Kidney tubule cell (primary cell): ENCODE measurements at regions not wholly inside any gene's neighbourhood (a gene's known extent, or its start where the extent isn't known, plus 50 kb on each side); places are given as distances from the start of the nearest gene placed in this dataset.

Experiments
- DNase-seq: peaks from one replicate; pipeline ENCODE4 v3.0.0-alpha.2; 2018; ENCODE audit warnings: low spot score

DNA sequence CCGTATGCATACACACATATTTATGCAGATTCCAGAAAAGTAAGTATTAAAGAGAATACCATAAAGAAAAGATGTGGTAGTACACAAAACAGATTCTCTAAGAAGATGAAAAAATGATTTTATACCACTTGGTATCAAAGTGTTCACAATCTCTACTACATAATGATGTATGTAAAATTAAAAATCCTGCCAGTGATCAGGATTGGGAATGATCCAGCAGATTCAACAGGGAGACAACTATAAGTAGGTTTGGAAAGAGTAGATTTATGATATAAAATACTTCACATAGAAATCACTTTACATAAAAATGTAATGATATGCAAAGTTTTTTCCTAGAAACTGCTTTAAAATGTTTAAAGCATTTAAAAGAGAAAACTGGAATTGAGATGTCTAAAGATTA, 447.0 kb downstream of the CNTNAP4 start:
- no peak for DNase-seq

DNA sequence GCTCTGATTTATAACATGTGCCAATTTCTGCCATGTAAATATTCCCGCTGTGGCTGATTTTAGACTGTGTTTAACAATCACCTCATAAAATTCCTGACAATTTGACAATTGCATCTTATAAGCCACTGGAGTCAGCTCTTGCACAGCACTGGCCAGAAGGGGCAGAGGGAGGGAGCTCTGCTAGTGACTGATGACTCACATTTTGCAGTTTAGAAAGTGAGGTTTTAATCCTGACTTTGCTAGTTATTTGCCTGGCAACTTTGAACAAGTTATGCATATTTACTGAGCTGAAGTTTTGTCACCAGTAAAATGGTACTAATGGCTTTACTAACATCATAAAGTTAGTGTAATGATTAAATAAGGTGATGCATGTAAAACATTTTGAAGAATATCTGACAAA, 452.3 kb downstream of the CNTNAP4 start:
- DNase-seq = peak; percentile 41

DNA sequence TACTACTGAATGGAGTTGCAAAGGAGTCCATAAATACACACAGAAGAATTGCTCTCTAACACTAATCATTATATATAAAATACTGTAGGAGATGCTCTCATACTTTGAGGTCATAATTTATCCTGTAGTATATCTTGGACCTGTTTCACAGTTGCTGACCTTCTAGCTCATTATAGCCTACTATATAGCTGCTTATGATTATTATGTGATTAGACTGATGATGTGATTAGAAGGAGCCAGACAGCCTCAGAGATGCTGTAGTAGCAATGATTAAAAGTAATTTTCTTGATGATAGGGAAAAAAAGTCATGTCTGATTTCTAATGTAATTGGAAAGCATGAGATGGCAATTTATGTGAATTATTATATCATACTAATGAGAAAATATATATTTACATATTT, 455.7 kb downstream of the CNTNAP4 start:
- no peak for DNase-seq

DNA sequence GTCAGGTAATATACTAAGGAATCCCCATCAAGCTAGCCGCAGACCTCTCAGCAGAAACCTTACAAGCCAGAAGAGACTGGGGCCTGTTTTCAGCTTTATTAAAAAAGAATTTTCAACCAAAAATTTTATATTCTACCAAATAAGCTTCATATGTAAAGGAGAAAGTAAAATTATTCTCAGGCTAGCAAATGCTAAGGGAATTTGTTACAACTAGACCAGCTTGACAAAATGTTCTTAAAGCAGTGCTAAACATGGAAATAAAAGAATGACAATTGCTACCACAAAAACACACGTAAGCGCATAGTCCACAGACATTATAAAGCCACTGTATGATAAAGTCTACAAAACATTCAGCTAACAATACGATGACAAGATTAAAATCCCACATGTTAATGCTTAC, 449.4 kb upstream of the MON1B start:
- no peak for DNase-seq

DNA sequence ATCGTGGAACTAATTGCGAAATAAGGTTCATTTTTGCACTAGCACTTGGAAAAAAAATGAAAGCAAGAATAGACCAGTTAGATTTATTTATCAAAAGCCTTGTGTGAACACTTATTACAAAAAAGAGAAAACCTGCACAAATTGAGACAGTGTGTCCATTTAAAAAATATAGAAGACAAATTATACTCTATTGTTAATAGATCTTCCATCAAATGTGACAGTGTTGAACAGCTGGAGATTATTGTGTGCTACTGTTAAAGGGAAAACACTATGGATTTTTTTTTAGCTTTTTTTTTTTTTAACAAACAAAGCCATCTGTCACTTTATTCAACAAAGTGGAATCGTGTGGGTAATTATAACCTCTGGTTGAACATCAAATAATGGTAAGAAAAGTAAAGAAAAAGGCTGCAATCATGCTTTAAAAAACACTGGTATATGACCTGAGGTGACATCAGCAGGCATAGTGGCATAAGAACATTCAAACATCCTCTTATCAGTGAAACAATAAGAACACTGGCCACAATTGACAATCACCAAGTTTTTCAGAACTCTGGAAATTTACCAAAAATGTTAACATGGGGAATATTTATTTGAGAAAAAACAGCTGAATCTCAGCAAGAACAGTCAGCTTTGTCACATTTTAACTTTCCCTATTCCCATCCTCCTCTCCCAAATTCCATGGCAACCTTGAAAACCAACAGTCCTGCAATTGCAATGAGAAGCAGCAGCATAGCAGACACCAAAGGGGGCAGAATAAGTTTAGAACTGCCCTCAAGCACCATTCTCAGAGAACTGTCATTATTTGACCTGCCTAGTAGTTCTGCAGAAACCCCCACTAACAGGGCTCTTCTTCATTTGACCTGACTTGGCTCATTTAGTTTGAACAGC, 442.3 kb upstream of the MON1B start:
- no peak for DNase-seq

DNA sequence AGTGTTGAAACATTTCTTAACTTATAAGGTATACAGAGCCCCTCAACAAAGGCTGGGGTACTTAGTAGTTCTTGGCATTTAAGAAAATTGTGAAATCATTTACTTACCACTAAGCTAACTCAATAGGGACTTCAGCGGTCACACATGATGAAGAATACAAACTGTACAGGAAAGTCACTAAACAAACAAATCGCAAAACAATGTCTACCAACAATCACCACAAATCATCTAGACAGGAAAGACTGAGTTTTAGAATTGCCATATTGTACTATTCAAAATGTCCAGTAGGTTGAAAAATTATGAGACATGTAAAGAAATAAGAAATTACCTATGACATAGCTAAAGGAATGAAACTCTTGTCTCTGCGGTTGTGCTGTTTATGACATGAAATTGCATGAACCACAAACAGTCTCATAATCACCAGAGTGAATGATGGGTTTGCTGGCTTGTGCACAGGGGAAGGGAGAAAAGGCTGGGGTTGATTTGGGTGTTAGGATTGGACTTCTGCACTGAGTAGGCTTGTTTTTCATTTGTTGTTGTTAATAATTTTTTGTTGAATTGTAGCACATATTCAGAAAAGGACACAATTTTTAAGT, 441.1 kb upstream of the MON1B start:
- no peak for DNase-seq

DNA sequence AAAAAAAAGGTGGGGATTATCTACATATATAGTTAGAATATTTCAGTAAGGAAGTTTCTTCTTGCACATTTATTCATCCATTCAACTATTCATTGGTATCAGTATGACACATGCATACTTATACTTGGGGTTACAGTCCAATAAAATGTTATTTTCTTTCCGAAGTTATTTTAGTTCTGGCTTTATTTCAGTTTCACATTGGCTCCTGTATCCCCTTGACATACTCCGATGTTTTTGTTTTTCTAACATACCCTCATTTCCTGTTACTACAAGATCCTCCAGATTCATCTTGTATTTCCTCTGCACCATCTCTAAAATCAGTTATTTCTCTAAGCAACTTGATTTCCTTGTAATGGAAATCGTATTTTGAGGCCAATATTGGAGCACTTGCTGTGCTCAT, 435.5 kb upstream of the MON1B start:
- DNase-seq = no peak

DNA sequence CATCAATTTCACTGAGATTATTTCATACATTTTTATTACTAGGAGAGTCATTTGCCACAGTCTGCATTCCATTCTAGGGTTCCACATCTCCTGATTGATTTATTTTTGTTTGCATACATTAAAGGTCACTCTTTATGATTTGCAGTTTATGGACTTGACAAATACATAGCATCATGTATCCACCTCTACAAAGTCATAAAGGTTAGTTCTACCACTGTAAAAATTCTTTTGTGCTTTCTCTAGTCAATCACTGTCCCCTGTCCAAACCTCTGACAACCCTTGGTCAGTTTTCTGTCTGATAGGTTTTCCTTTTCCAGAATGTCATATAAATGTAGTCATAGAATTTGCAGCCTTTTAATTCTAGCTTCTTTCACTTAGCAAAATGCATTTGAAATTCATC, 434.6 kb upstream of the MON1B start:
- DNase-seq = no peak

DNA sequence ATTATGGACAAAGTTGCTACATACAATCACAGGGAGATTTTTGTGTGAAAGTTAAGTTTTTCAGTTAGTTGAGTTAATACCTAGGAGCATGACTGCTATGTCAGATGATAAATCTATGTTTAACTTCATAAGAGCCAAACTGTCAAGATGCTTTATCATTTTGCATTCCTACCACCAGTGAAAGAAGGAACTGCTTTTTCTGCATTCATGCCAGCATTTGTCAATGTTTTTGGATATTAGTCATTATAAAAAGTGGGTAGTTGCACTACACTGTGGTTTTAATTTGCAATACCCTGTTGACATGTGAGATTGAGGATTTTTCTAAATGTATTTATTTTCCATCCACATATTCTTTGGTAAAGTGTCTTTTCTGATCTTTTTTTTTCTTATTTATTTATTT, 434.0 kb upstream of the MON1B start:
- no peak for DNase-seq

DNA sequence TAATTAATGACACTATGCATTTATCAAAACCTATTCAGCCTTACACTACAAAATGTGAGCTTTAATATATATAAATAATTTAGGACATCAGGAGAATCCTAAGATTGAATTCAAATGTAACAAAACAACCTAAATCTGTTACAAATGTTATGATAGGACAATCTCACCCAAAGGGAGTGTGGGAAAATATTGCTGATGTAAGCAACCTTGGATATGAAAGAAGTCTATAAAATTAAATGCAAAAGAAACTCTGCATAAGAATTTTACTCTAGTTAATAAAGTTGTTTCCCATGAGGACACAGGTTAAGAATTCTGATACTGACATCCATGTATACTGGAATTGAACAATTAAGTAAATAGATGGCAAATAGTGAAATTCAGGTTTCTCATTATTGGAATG, 424.5 kb upstream of the MON1B start:
- DNase-seq = no peak

DNA sequence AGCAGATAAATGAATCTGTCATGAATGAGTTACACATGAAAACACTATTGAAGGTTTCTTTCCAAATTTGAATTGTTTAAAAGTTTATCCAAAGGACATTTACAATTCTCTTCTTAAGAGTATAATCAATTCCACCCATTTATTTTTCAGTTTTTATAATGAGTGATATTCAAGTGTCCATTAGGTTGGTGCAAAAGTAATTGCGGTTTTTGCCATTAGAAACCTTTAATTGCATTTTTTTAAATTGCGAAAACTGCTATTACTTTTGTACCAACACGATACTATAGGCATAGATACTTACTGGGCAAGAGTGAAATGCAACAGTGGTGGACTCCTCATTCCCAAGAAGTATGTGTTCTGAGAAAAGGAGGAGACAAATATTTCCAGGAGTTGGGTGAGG, 422.7 kb upstream of the MON1B start:
- no peak for DNase-seq

DNA sequence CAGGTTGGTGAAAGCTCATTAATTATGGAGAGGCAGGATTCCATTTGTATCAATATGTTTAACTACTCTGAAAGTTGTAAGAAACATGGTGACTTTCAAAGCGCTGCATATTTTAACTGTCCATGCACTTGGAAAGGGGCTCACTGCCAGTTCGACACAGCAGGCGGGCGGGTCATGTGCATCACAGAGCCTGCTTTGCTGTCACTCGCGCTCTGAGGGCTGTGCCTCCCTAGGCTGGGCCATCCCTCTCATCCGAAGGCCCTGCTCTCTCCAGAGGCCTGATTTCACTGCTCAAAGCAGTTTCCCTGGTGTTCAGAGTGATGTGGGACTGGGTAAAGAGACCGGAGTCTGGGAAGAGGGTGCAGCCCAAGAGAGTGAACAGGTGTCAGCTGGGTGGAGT, 422.0 kb upstream of the MON1B start:
- no peak for DNase-seq

DNA sequence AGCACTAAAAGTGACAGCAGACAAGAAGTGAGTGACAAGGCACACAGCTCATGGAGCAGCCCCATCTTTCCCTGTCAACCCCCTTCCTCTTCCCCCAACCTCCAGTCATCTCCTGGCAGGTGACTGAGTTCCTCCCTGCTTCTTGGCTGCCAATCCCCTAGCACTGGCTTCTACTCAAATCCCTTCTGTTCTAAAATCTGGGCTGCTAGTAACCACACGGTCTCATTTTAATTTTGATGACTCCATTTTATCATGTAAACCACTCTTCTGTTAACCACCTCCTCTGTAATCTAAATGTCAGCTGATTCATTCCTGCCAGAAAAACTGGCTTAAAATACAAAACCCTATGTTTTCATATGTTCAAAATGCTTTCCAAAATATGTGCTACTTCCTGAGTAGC, 419.8 kb upstream of the MON1B start:
- no peak for DNase-seq

DNA sequence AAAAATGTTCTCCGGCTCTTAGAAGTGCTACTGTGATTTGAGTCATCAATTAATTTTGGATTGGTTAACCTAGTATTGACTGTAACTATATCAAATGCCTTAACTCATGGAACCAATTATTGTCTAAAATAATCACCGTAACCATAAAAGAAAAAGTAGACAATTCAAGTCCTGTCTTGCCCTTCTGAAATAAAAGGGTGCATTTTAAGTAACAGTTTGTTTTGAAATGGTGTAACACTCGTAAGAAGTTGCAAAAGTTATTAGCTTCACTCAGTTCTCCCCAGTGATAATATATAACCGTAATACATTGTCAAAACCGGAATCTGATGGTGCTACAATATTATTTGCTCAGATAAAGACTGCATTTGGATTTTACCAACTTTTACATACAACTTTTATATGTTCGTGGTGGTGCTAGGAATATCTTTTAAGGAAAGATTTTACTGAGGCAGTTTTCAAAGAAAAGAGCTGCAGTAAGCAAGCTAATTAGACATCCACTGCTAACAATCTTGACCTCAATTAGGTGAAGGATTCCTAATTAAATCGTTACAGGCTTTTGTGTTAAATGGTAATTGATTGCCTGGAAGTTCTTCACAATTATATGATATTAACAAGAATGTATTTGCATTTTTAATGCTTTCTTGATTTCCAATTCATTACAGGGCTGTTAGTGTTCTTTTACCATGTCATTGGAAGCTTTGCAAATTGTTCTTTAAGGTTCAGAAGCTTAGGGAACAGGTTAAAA, 413.1 kb upstream of the MON1B start:
- DNase-seq = no peak

DNA sequence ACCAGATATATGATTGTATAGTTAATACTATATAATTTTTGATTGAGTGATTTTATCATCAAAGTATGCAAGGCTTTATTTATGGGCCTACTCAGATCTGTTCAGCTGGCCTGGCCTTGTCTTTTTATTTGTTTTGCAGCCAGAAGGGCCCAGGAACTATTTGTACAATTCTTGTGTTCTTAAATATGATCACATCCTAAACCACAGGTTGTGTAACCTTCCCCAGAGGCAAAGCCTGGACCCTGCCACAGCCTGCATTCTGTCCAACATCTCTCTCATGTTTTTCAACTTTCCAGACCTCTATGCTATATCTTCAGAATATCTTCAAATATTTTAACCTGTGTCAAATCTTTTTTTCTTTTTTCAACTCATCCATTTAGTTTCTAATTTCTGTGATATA, 410.4 kb upstream of the MON1B start:
- DNase-seq = no peak

DNA sequence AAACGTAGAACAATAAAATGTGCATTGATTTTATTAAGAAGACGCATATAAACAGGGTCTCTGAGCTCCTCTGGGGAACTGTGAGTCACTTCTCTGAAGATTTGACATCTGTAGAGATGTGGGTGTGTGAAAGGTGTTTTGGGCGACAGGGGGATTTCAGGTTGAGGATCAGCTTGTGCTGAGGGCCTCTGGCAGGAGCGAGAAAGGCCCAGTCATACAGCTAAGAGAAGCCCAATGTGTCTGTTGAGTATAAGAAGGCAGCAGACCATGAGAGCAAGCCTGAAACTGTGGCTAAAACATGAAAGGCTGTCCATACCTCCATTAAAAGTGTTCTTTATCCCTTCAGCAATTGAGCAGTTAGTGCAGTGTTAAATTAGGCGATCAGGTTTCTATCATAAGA, 406.5 kb upstream of the MON1B start:
- no peak for DNase-seq

DNA sequence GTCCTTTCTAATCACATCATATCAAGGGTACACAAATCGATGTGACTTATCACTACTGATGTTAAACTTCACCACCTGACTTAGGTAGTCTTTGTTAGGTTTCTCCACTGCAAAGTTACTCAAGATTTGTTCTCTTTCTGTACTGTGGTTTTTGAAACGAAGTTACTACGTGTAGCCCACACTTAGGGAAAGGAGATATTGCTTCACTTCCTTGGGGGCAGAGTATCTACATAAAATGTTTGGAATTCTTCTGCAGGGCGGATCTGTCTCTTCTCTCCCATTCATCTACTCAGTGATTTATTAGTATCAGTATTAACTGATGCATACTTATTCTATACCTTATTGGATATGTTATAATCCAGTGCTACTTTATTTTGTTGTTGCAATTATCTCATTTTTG, 403.6 kb upstream of the MON1B start:
- DNase-seq = no peak

DNA sequence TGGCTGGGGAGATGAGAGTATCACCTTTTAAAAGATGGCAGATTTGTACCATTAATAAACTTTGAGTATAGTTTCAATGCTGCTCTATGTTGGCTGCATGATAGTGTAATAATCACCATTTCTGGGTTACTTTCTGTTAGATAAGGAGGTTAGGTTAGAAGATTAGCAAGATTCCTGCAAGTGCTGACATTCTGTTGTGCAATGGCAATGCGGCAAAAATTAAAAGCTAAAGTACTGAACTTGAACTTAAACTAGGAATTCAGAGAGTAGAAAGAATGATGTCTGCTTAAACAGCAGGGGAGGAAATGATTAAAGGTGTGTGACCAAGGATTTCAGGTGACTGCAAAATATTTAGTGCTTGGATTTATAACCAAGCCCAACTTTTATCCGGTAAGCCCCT, 399.8 kb upstream of the MON1B start:
- DNase-seq = no peak

DNA sequence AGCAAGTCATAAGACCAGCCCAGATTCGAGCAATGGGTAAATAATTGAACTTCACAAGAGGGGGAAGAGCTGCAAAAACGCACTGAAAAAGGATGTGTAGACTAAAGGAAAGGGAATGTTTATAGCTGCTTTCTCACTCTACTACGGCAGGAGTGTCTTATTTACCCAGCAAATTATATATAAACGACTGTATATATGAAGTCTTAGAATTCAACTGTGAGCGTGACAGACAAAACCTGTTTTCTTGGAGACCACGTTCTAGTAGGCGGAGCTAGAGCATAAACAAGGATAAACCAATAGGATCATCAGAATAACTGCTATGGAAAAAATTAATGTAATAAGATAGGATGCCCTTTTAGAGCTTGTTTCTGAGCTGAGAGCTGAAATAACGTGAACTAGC, 394.6 kb upstream of the MON1B start:
- DNase-seq = no peak

DNA sequence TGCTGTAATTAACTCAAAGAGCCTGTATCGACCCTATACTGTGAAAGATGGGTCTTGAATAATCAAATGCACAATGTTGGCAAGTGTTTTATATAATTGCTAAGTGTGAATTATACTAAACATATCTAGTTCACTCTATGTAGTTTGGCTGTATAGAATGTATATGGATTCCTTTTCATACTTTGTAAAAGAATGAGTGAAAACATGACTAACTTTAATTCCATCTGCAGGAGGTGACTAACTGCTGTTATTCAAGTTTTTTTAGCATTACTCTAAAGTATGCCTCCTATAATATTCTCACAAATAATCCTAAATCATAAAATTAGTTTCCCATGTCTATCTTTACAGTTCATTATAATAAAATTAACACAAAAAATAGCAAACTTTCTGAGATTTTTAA, 394.0 kb upstream of the MON1B start:
- no peak for DNase-seq

DNA sequence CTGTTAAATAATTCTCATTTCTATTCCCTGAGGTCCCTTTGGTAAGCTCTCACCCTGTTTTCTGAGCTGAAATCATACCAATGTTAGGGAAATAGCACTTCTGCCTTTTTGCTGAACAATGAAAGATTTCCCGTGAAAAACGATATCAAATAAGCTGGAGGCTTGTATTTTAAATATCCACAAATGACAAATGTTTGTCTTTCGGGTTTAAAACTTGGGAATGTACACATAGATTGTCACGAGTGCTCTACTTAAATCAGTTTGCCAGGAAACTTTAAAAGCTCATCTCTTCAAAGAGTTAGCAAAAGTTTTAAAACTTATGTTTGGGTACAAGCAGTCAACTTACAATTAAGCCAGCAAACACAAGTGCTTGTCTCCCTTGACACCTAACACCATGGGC, 393.5 kb upstream of the MON1B start:
- DNase-seq = no peak

DNA sequence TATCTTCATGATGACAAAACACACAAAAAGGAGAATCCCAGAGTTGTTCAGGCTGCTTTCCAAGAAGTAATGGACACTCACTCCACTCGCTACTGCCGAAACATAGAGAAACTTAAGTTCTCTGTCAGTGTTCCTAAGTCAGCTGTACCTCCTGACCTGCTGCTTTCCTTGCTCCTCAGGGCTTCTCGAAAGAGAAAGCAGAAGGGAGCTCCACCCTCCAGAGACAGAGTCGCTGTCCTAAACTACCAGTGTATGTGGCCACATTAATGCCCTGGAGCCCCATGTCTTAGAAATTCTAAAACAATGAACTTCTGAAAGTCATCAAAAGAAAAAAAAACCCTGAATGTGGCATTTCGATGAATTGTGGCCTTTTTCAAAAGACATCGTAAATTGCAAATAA, 390.8 kb upstream of the MON1B start:
- no peak for DNase-seq

DNA sequence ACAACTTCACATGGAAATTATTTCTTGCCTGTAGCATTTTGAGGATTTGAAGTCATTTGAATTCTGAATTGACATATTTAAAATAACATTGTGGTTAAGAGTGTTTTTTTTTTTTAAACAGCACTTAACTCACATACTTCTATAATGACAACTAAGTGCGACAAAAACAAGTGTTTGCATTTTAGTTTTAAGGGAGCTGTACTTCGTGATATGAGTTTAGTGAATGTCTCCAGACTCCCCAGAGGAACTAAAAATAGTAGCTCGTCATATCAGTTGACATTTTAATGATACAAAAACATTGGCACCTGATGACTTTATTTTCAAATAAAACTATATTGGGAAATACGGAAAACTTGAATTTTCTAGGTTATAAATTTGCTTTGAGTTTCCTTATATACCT, 389.6 kb upstream of the MON1B start:
- no peak for DNase-seq
